Central memory CD8-positive, alpha-beta T cell (primary cell): ENCODE measurements at regions not wholly inside any gene's neighbourhood (a gene's known extent, or its start where the extent isn't known, plus 50 kb on each side); places are given as distances from the start of the nearest gene placed in this dataset.
"Not testable (repeated sequence)": the region's sequence is repeated elsewhere in the genome, so short reads cannot be mapped to it uniquely, and the experiment has no call there.

Experiments
- ATAC-seq: fragments of 150-1000 bp; cut with Tn5 transposase; replicated peaks from 2 replicates; pipeline ENCODE4 v1.10.0; 2022; ENCODE audit warnings: mild to moderate bottlenecking, moderate FRiP score, moderate number of reproducible peaks; ENCODE audit not compliant: poor library complexity, severe bottlenecking; ENCODE audit errors: extremely low read depth
- DNase-seq, 2 donors: peaks; one replicate each; pipeline ENCODE4 v3.0.0; 2021; ENCODE audit warnings: low spot score in 2 of 2
- H3K27ac Mint-ChIP-seq: one replicate; pipeline ENCODE4 v1.8.0; 2022; ENCODE audit warnings: low read depth, mild to moderate bottlenecking, moderate library complexity, mixed read lengths
- H3K27me3 Mint-ChIP-seq: one replicate; pipeline ENCODE4 v1.8.0; 2022; ENCODE audit warnings: mixed read lengths
- H3K36me3 Mint-ChIP-seq: one replicate; pipeline ENCODE4 v1.8.0; 2022; ENCODE audit warnings: mild to moderate bottlenecking, moderate library complexity, mixed read lengths; ENCODE audit not compliant: insufficient read depth
- H3K4me1 Mint-ChIP-seq: one replicate; pipeline ENCODE4 v1.8.0; 2022; ENCODE audit warnings: mixed read lengths
- H3K4me3 Mint-ChIP-seq: one replicate; pipeline ENCODE4 v1.8.0; 2022; ENCODE audit warnings: mild to moderate bottlenecking, moderate library complexity, mixed read lengths
- H3K9me3 Mint-ChIP-seq: one replicate; pipeline ENCODE4 v1.8.0; 2022; ENCODE audit warnings: mixed read lengths

DNA sequence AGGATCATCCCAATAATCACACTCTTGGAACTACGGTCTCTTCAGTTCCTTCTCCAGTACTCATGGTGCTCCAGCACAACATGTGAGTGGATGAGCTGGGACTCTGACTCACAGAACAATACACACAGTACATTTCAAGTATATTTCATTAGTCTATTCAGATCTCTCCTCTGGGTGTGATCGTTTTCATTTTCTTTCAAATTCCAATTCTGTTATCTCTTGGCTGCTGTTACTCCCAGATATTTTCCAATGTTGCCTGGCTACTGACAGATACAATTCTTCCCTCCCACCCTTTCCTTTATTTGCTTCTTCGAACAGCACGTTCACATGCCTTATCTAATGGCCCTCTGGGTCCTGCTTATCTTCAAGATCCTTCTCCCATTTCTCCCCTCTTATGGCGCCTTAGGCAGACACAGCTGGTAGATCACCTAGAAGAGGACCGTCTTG is 216.0 kb downstream of the ACKR3 start:
- ATAC-seq, result no peak
- no peak overlapping the region for H3K4me3 Mint-ChIP-seq
- H3K4me1 Mint-ChIP-seq, result no peaks in the 10 kb centered on the region
- no peaks in the 10 kb centered on the region for H3K9me3 Mint-ChIP-seq
- H3K36me3 Mint-ChIP-seq, result no peaks in the 10 kb centered on the region
- no peak for DNase-seq
- H3K27ac Mint-ChIP-seq, result no peak overlapping the region
- peaks cover 89% of the 10 kb centered on the region for H3K27me3 Mint-ChIP-seq

DNA sequence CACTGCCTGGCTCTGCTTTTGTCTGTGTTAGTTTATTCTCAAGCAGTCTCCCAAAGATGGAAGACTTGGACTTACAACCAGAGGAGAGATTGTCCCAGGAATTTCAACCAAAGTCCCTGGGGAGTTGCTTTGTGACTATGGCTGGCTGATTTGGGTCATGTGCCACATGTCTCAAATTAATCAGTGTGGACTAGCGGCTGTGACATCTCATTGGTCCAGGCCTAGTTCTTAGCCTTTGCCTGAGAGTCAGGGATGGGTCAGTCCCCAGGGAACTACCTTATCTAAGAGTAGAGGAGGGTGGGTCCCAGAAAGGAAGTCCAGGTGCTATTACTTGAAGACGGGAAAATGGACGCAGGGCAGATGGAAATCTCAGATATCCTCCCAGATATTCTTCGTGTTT is 217.1 kb downstream of the ACKR3 start:
- DNase-seq (no peak), ATAC-seq (no peak)
- peaks cover 89% of the 10 kb centered on the region for H3K27me3 Mint-ChIP-seq
- H3K36me3 Mint-ChIP-seq, result no peaks in the 10 kb centered on the region
- H3K4me1 Mint-ChIP-seq, result no peaks in the 10 kb centered on the region
- no peak overlapping the region for H3K27ac Mint-ChIP-seq
- H3K9me3 Mint-ChIP-seq, result no peaks in the 10 kb centered on the region
- no peak overlapping the region for H3K4me3 Mint-ChIP-seq

- not testable (repeated sequence) for H3K27ac Mint-ChIP-seq, ATAC-seq, H3K36me3 Mint-ChIP-seq, H3K9me3 Mint-ChIP-seq, H3K4me1 Mint-ChIP-seq, H3K4me3 Mint-ChIP-seq, DNase-seq
- H3K27me3 Mint-ChIP-seq, result peaks cover 88% of the 10 kb centered on the region
Measured at GRCh38 chr2:236787376-236787775, 217.8 kb downstream of the ACKR3 start.

DNA sequence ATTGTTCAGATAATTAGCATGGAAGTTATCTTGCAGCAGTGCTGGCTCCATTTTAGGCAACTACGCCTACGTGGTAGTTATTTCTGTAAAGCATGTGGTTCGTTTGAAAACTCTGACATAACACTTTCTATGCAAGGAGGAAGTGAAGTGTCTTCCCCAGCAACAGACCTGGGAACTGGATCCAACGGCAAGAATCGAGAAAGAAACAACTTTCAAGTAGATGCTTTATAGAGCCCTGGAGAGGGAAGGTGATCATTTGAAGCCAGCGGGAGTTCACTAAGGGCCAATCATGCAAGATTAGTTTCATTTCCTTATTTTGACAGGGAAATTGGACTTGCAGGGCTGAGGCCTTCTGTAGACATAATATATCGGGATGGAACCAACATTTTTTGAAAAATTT is 218.3 kb downstream of the ACKR3 start:
- peaks cover 90% of the 10 kb centered on the region for H3K27me3 Mint-ChIP-seq
- H3K9me3 Mint-ChIP-seq, result no peaks in the 10 kb centered on the region
- H3K36me3 Mint-ChIP-seq, result no peaks in the 10 kb centered on the region
- ATAC-seq, result no peak
- no peak for DNase-seq
- no peaks in the 10 kb centered on the region for H3K4me1 Mint-ChIP-seq
- no peak overlapping the region for H3K27ac Mint-ChIP-seq
- no peak overlapping the region for H3K4me3 Mint-ChIP-seq

GRCh38 chr2:236790963-236791362 is 221.3 kb downstream of the ACKR3 start:
- Mint-ChIP-seq H3K9me3 (no peaks in the 10 kb centered on the region), H3K4me1 (no peaks in the 10 kb centered on the region), H3K27ac (no peak overlapping the region), H3K27me3 (peaks cover 62% of the 10 kb centered on the region), H3K36me3 (no peaks in the 10 kb centered on the region), H3K4me3 (no peak overlapping the region)
- DNase-seq (no peak), ATAC-seq (no peak)

DNA sequence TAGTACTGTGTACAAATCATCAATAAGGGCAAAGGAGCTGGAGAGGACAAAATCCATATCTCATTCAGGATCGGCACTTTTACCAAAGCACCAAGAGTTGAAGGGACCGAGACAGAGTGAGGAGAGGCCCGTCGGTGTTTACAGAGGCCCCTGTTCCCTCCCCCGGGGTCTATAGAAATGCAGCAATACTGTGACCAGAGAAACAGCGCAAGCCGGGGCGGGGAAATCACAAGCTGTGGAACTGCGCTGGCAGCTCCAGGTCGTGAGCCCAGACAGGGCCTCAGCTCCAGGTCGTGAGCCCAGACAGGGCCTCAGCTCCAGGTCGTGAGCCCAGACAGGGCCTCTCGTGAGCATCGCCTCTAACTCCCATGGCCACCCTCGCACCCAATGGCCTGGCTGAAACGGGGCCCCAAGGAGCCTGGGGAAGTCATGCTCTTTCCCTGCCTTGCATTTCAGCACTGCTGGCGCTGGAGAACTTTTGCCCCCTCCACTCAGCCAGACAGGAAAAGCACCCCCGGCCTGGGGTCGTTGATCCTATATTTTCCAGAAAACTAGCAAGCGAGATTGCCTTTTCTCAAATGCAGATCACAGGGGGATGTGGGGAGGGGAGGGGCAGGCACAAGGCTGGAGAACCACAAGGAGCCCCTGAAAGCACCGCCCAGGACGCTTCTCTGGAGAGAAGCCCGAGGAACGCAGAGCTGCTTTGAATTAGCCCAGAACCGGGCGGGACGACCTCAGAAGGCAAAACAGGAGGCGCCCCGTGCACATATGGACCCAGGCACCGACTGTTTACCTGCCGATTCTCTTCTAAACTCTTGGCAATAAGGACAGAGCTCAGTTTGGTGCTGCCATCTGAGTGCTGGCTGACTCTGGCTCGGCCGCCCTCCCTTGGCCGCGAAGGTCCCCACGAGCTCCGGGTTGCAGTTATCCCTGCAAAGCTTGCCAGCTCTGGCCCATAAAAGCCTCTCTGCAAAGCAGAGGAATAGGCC is 223.7 kb downstream of the ACKR3 start:
- H3K27me3 Mint-ChIP-seq, result peaks cover 53% of the 10 kb centered on the region
- no peaks in the 10 kb centered on the region for H3K36me3 Mint-ChIP-seq
- ATAC-seq, result no peak
- H3K4me1 Mint-ChIP-seq, result no peaks in the 10 kb centered on the region
- H3K27ac Mint-ChIP-seq, result no peak overlapping the region
- no peaks in the 10 kb centered on the region for H3K9me3 Mint-ChIP-seq
- H3K4me3 Mint-ChIP-seq, result no peak overlapping the region
- no peak for DNase-seq

- no peaks in the 10 kb centered on the region for H3K9me3 Mint-ChIP-seq
- H3K4me3 Mint-ChIP-seq, result no peak overlapping the region
- no peak overlapping the region for H3K27ac Mint-ChIP-seq
- no peaks in the 10 kb centered on the region for H3K36me3 Mint-ChIP-seq
- no peaks in the 10 kb centered on the region for H3K4me1 Mint-ChIP-seq
- ATAC-seq (no peak), DNase-seq (no peak)
- H3K27me3 Mint-ChIP-seq, result peaks cover 42% of the 10 kb centered on the region
Measured at GRCh38 chr2:236794176-236794957, 224.7 kb downstream of the ACKR3 start.

DNA sequence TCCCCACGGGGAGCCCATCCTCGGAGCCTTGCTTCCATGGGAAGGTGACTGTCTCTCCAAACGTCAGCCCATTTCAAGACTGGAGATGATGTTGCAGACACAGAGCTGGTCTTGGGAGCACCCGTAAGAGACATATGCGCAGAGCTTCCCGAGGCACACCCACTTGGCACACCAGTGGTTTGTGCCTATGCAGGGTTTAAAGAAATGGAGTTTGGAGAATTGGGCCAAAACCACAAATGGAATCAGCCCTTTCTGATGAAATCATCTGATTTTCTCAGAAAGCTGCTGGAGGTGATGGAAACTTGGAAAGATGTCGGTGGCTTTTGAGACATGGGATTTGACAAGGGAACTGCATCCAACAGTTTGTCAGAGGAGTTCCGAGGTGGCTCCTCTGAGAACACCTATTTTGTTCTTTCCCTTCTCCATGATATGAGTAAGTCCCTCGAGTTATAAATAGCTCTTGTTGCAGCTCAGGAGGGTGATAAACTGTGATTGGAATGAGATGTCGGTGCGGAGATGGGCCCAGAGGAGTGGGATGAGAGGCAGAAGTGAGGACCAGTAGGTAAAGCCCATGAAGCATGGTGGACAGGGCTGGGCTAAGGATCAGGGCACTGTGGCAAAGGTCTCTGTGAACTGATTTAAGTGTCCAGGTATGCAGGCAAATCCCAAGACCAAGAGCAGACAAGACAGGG is 225.7 kb downstream of the ACKR3 start:
- no peak for ATAC-seq
- no peak overlapping the region for H3K4me3 Mint-ChIP-seq
- peaks cover 37% of the 10 kb centered on the region for H3K27me3 Mint-ChIP-seq
- no peak overlapping the region for H3K27ac Mint-ChIP-seq
- no peak for DNase-seq
- H3K4me1 Mint-ChIP-seq, result no peaks in the 10 kb centered on the region
- H3K36me3 Mint-ChIP-seq, result no peaks in the 10 kb centered on the region
- no peaks in the 10 kb centered on the region for H3K9me3 Mint-ChIP-seq

- no peak for ATAC-seq
- DNase-seq, result no peak
- H3K9me3 Mint-ChIP-seq, result no peaks in the 10 kb centered on the region
- no peaks in the 10 kb centered on the region for H3K4me1 Mint-ChIP-seq
- no peak overlapping the region for H3K27ac Mint-ChIP-seq
- H3K36me3 Mint-ChIP-seq, result no peaks in the 10 kb centered on the region
- no peak overlapping the region for H3K4me3 Mint-ChIP-seq
- peaks cover 37% of the 10 kb centered on the region for H3K27me3 Mint-ChIP-seq
Measured at GRCh38 chr2:236795861-236796219, 226.2 kb downstream of the ACKR3 start.

- no peak overlapping the region for H3K4me3 Mint-ChIP-seq
- no peaks in the 10 kb centered on the region for H3K9me3 Mint-ChIP-seq
- H3K27ac Mint-ChIP-seq, result no peak overlapping the region
- ATAC-seq (no peak), DNase-seq (no peak)
- no peaks in the 10 kb centered on the region for H3K4me1 Mint-ChIP-seq
- no peaks in the 10 kb centered on the region for H3K36me3 Mint-ChIP-seq
- peaks cover 37% of the 10 kb centered on the region for H3K27me3 Mint-ChIP-seq
Measured at GRCh38 chr2:236796236-236796635, 226.6 kb downstream of the ACKR3 start.

DNA sequence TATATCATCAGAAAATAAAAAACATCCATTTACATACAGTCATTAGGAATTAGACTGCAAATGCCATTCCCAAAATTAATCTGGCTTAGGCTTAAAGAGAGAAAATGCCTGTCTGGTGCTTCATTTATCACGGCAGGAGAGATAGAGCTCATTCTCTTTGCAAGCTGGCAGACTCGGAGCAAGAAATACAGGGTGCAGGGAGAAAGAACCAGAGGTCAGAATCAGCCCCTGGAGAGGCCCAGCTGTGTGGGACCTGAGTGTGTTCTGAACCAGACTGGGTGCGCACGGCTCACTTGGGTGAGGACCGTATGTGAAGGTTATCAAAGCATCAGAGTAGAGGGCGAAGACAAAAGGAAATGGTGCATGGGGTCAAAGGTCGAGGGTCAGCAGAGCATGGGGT is 227.8 kb downstream of the ACKR3 start:
- H3K27ac Mint-ChIP-seq, result no peak overlapping the region

DNA sequence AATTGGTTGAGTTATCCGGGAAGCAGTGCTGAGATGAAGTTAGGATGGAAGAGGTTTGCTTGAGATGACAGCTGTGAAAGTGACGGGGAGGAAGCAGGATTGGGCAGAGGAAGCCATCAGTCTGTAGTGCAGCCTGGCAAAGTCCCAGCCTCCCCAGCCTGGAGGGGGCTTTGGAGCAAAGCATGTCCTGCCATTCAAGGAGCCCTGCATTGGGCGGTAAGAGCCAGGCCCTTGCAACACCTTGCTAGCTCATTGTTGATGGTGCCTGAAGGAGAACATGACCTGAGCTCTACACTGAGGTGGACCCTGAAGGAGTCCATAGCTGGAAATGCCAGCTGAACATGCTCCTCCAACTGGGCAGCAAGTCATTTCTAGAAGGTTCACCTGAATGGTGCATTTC is 228.9 kb downstream of the ACKR3 start:
- no peaks in the 10 kb centered on the region for H3K36me3 Mint-ChIP-seq
- H3K4me3 Mint-ChIP-seq, result no peak overlapping the region
- DNase-seq (no peak), ATAC-seq (no peak)
- H3K4me1 Mint-ChIP-seq, result no peaks in the 10 kb centered on the region
- H3K9me3 Mint-ChIP-seq, result no peaks in the 10 kb centered on the region
- peaks cover 48% of the 10 kb centered on the region for H3K27me3 Mint-ChIP-seq
- no peak overlapping the region for H3K27ac Mint-ChIP-seq

More for the DNA sequence above, 227.8 kb downstream of the ACKR3 start:
- H3K4me1 Mint-ChIP-seq, result no peaks in the 10 kb centered on the region
- H3K36me3 Mint-ChIP-seq, result no peaks in the 10 kb centered on the region
- H3K27me3 Mint-ChIP-seq, result peaks cover 40% of the 10 kb centered on the region
- DNase-seq, result no peak
- no peaks in the 10 kb centered on the region for H3K9me3 Mint-ChIP-seq
- no peak overlapping the region for H3K4me3 Mint-ChIP-seq
- ATAC-seq, result no peak
